OCI-LY3 (cell line): ENCODE measurements at regions not wholly inside any gene's neighbourhood (a gene's known extent, or its start where the extent isn't known, plus 50 kb on each side); places are given as distances from the start of the nearest gene placed in this dataset.

Experiments used
- H2AFZ ChIP-seq: fragments of 200-600, 300-600 bp; shearing (Covaris generic); 2 replicates; pipeline ENCODE4 v1.6.0; 2014; ENCODE audit warnings: antibody characterized with exemption, low read depth, low read length
- H3K27ac ChIP-seq: fragments of 200-600, 300-600 bp; sonication (generic); 2 replicates; pipeline ENCODE4 v1.5.1; 2014; ENCODE audit warnings: mild to moderate bottlenecking, low read length, moderate library complexity, mixed read lengths
- H3K27me3 ChIP-seq: fragments of 200-600, 300-600 bp; sonication (generic); 2 replicates; pipeline ENCODE4 v1.6.1; 2014; ENCODE audit warnings: low read depth, low read length, mixed read lengths
- H3K36me3 ChIP-seq: fragments of 200-600, 300-600 bp; sonication (generic); replicated peaks from 2 replicates; pipeline ENCODE3; 2014; ENCODE audit warnings: low read depth, low read length, mixed read lengths
- H3K4me1 ChIP-seq: fragments of 300-600, 200-600 bp; sonication (generic); 2 replicates; pipeline ENCODE4 v1.6.1; 2014; ENCODE audit warnings: low read length, mixed read lengths
- H3K4me2 ChIP-seq: fragments of 200-600, 300-600 bp; sonication (generic); 2 replicates; pipeline ENCODE4 v1.6.1; 2014; ENCODE audit warnings: low read length, mixed read lengths
- H3K4me3 ChIP-seq: fragments of 300-600, 200-600 bp; sonication (generic); 2 replicates; pipeline ENCODE4 v1.5.1; 2014; ENCODE audit warnings: antibody characterized with exemption, mild to moderate bottlenecking, low read length, moderate library complexity
- H3K79me2 ChIP-seq: fragments of 300-600, 200-600 bp; shearing (Covaris generic); 2 replicates; pipeline ENCODE4 v1.6.1; 2014; ENCODE audit warnings: mild to moderate bottlenecking, low read length, mixed read lengths
- H3K9ac ChIP-seq: fragments of 300-600, 200-600 bp; shearing (Covaris generic); 2 replicates; pipeline ENCODE4 v1.6.0; 2014; ENCODE audit warnings: mild to moderate bottlenecking, low read length, moderate library complexity
- H3K9me3 ChIP-seq: fragments of 200-600, 300-600 bp; shearing (Covaris generic); 2 replicates; pipeline ENCODE4 v1.6.1; 2014; ENCODE audit warnings: low read length, mixed read lengths; ENCODE audit not compliant: insufficient read depth
- H4K20me1 ChIP-seq: fragments of 200-600, 300-600 bp; sonication (generic); 2 replicates; pipeline ENCODE4 v1.6.1; 2016; ENCODE audit warnings: low read length, mixed read lengths; ENCODE audit not compliant: insufficient read depth
- CTCF ChIP-seq: fragments of 200-600, 300-600 bp; sonication (generic); IDR thresholded peaks from 2 replicates; pipeline ENCODE4 v1.5.1; 2014; ENCODE audit warnings: antibody characterized with exemption, low read length, low read depth

GRCh38 chr5:72557167-72558045, 50.2 kb upstream of the ZNF366 start:
- Histone ChIP-seq H2AFZ (peak overlapping the region; percentile 90), H3K79me2 (no peaks in the 10 kb centered on the region), H3K4me2 (peak overlapping the region; percentile 97), H3K27ac (no peak overlapping the region), H3K9ac (peak overlapping the region; percentile 67), H4K20me1 (no peaks in the 10 kb centered on the region), H3K4me1 (peaks cover 30% of the 10 kb centered on the region), H3K27me3 (no peaks in the 10 kb centered on the region), H3K36me3 (no peaks in the 10 kb centered on the region), H3K9me3 (no peaks in the 10 kb centered on the region), H3K4me3 (peak overlapping the region; percentile 78)
- TF ChIP-seq CTCF = no peak
